KOPT-K1 (cell line): ENCODE measurements at regions not wholly inside any gene's neighbourhood (a gene's known extent, or its start where the extent isn't known, plus 50 kb on each side); places are given as distances from the start of the nearest gene placed in this dataset.

Source experiments
- H3K27ac ChIP-seq: fragments of 200-600 bp; sonication (generic); 2 replicates; pipeline ENCODE4 v1.5.1; 2016; ENCODE audit warnings: antibody characterized with exemption, mild to moderate bottlenecking, low read depth, low read length; ENCODE audit not compliant: poor library complexity, severe bottlenecking
- H3K36me3 ChIP-seq: fragments of 200-600 bp; sonication (generic); 2 replicates; pipeline ENCODE4 v1.5.1; 2017; ENCODE audit warnings: antibody characterized with exemption, mild to moderate bottlenecking, low read length, moderate library complexity; ENCODE audit not compliant: insufficient read depth
- H3K9me3 ChIP-seq: fragments of 200-600 bp; sonication (generic); 2 replicates; pipeline ENCODE4 v1.5.1; 2017; ENCODE audit warnings: antibody characterized with exemption, low read length, mild to moderate bottlenecking; ENCODE audit not compliant: insufficient read depth, poor library complexity, severe bottlenecking

DNA sequence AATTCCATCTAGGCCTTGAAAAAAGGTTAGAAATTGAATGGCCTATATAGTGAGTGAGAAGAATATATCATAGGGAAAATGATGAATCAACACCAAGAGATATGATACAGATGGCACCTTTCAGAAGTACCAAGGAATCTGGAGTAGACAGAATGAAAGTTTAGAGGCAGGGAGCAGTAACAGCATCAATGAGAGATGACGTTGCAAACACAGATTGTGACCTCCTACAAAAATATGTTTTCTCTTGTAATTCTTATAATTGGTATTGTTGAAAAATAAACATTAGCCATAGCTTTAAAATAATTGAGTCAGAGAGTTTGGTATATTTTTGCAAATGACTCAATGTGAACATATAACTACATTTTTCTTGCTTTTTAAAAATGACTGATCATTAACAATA, 1223.1 kb upstream of the GJE1 start:
- no peaks in the 10 kb centered on the region for H3K36me3 ChIP-seq
- no peak overlapping the region for H3K27ac ChIP-seq
- H3K9me3 ChIP-seq: no peaks in the 10 kb centered on the region

DNA sequence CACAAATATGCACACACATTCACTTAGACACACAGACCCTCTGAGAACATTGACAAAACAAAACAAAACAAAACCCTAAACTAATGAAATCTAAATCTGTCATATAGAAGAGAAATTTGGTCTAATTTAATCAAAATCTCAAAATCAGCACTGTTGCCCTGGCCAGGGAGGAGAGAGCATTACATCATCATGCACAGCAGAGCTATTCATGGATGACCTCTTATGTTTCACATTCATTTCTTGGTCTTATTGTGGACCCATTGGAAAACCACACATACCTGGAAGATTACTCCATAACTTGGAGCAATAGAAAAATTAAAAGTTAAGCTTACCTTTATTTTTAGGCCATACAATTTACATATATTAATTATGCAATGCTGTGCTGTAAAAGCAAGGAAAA, 1223.6 kb upstream of the GJE1 start:
- H3K27ac ChIP-seq: no peak overlapping the region
- H3K36me3 ChIP-seq: no peaks in the 10 kb centered on the region
- H3K9me3 ChIP-seq: no peaks in the 10 kb centered on the region

DNA sequence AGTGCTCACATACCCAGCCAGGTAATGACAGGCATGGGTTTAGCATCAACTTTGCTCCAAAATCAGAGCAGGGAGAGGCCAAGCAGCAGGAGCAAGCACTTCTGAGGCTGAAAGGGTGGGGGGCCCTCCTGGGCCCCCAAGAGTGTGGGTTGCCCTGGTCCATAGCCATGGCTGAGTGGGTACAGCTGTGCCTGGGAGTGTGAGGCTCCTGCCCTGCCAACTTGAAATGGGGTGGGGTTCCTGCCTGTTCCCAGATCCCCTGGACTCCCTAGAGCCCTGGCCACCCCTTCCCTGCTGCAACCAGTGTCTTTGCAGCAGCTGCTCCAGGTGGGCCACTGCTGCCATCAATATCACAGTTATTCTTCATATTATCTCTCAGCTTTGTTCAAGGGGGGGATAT, 1224.2 kb upstream of the GJE1 start:
- Histone ChIP-seq H3K36me3 (no peaks in the 10 kb centered on the region), H3K27ac (no peak overlapping the region), H3K9me3 (no peaks in the 10 kb centered on the region)

GRCh38 chr6:140907235-140907634, 1225.5 kb upstream of the GJE1 start:
- no peaks in the 10 kb centered on the region for H3K9me3 ChIP-seq
- no peak overlapping the region for H3K27ac ChIP-seq
- no peaks in the 10 kb centered on the region for H3K36me3 ChIP-seq

GRCh38 chr6:140905724-140906123, 1227.0 kb upstream of the GJE1 start:
- Histone ChIP-seq H3K36me3 (no peaks in the 10 kb centered on the region), H3K27ac (no peak overlapping the region), H3K9me3 (peaks cover 5% of the 10 kb centered on the region)

GRCh38 chr6:140905050-140905449, 1227.7 kb upstream of the GJE1 start:
- peaks cover 5% of the 10 kb centered on the region for H3K9me3 ChIP-seq
- no peaks in the 10 kb centered on the region for H3K36me3 ChIP-seq
- no peak overlapping the region for H3K27ac ChIP-seq

DNA sequence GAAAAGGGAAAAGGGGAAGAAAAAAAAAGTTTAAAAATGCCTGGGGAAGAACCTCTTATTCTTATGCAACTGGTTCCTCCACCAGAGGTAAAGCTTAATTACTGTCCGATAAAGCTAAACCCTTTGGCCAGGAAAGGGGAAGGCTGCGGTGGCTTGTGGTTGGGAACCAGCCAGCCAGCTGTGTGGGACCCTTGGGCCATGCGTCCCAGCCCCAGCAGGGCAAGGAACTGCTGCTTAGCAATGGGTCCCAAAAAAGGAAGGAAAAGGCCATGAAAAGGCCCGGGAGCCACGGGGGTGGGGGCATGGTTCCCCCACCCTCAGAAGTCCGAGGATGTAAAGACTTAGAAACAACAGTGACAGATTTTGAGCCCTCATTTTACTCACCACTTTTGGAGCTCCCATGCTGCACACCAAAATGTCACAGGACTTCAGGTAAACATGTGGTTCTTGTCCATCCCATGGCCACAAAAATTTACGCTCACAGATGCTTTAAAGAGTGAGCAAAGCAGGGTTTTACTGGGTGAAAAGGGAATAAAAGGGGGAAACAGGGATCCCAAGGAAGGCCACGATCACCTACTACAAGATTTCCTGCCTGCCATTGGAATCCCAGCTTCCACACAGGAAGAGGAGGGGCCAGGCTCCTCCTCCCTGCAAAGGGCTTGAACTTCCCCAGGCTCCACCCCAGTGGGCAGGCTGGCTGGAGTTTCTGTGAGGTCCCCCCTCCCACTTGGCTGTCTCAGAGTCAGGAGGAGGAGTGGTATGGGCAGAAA, 1234.7 kb upstream of the GJE1 start:
- H3K9me3 ChIP-seq: peaks cover 5% of the 10 kb centered on the region
- no peak overlapping the region for H3K27ac ChIP-seq

GRCh38 chr6:140897349-140897748, 1235.4 kb upstream of the GJE1 start:
- Histone ChIP-seq H3K27ac (no peak overlapping the region), H3K36me3 (no peaks in the 10 kb centered on the region), H3K9me3 (peaks cover 5% of the 10 kb centered on the region)

More for the DNA sequence above, 1234.7 kb upstream of the GJE1 start:
- H3K36me3 ChIP-seq: no peaks in the 10 kb centered on the region

- Histone ChIP-seq H3K27ac (no peak overlapping the region), H3K9me3 (no peaks in the 10 kb centered on the region), H3K36me3 (no peaks in the 10 kb centered on the region)
These were observed 1239.3 kb upstream of the GJE1 start for GRCh38 chr6:140893432-140893831.

DNA sequence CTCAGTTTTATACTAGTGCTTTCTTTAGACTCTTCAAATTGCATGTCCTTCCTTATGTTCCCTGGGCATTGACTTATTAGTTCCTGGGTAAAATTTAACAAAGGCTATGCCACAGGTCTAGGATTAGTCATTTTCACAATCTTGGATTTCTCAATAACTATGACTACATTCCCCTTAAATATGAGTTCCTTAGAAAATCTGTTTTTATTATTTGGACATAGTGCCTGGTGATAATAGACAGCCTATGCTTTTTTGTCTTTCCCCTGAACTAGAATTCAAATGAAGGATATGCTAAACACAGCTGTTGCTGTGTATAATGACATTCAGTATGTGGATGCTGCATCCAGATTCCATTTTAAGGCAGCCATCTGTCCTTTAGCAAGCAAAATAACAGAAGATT, 1252.8 kb upstream of the GJE1 start:
- Histone ChIP-seq H3K9me3 (no peaks in the 10 kb centered on the region), H3K27ac (no peak overlapping the region), H3K36me3 (no peaks in the 10 kb centered on the region)

GRCh38 chr6:140874066-140874465, 1258.7 kb upstream of the GJE1 start:
- no peaks in the 10 kb centered on the region for H3K36me3 ChIP-seq
- no peaks in the 10 kb centered on the region for H3K9me3 ChIP-seq
- no peak overlapping the region for H3K27ac ChIP-seq

- Histone ChIP-seq H3K27ac (no peak overlapping the region), H3K36me3 (no peaks in the 10 kb centered on the region), H3K9me3 (no peaks in the 10 kb centered on the region)
These were observed 1259.8 kb upstream of the GJE1 start for GRCh38 chr6:140872885-140873284.

DNA sequence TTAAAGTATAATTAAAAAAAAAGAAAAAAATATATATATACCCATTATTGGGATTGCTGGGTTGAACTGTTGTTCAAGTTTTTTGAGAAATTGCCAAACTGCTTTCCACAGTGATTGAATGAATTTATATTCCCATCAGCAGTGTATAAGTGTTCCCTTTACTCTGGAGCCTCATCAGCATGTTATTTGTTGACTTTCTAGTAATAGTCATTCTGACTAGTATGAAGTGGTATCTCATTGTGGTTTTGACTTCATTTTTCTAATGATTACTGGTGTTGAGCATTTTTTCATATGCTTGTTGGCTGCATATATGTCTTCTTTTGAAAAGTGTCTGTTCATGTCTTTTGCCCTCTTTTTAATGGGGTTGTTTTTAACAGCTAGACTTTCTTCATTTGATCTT, 1260.8 kb upstream of the GJE1 start:
- no peaks in the 10 kb centered on the region for H3K9me3 ChIP-seq
- H3K36me3 ChIP-seq: no peaks in the 10 kb centered on the region
- H3K27ac ChIP-seq: no peak overlapping the region

DNA sequence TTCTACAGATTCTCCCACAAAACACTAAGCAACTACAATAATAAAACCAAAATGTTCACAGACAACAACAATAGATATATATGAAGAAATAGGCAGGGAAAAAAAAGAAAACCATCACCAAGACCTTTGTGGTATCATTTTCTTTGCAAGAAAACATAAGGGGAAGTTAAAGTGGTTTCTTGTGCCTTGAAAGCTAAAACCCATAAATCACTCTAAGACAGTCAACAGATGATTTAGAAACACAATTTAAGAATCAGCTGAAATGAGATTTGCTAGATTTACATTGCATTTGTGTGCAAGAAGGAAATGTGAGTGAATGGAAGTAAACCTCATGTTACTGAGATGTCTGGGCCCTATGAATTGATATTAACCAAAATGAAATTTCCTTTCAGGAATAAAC, 1265.4 kb upstream of the GJE1 start:
- no peaks in the 10 kb centered on the region for H3K36me3 ChIP-seq
- no peaks in the 10 kb centered on the region for H3K9me3 ChIP-seq
- no peak overlapping the region for H3K27ac ChIP-seq

DNA sequence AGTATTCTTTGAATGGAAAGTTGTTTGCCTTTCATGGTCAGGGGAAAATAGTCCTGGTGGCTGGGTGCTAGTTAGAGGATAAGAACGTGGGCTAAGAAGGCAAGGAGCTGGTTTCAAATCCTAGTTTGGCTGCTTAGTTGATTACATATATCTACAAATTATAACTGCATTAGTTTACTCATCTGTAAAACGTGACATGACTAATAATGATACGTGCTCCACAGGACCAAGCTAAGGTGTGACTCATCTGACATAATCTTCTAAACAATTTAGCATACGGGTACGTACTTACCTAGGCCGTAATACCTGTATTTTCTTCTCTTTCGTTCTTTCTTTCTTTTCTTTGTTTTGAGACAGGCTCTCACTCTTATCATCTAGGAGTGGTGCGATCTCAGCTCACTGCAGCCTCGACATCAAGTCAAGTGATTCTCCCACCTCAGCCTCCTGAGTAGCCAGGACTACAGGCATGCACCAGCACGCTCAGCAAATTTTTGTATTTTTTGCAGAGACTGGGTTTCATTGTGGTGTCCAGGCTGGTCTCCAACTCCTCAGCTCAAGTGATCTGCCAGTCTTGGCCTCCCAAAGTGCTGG, 1274.2 kb upstream of the GJE1 start:
- H3K36me3 ChIP-seq: no peaks in the 10 kb centered on the region
- H3K9me3 ChIP-seq: no peaks in the 10 kb centered on the region
- no peak overlapping the region for H3K27ac ChIP-seq

DNA sequence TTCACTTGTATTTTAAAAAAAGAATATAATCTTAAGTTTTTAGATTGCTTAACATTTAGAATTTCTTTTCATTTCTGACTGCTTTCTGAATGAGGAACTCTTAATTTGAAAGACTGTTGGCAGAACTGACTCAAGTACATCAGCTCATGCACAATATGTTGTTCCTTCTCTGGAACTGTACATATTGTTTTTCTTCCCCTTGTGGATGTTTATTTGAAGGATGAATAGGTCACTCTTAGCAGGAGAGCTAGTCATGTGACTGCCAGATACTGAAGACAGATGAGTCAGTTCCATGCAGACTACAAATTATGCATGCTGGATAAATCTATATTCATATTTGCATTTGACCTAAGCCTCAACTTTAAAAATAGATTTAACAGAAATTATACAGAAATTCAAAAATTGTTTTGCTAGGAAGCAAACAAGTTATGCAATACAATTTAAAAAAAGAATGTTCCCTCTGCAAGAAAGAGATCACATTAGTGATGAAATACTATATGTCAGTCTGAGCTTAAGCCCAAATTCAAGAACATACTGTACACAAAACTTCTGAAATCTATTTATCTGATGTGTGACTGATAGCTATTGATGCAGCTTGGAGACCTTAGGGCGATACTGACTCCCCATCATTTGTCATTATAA, 1274.9 kb upstream of the GJE1 start:
- H3K27ac ChIP-seq: no peak overlapping the region

More for the DNA sequence above, 1274.9 kb upstream of the GJE1 start:
- Histone ChIP-seq H3K36me3 (no peaks in the 10 kb centered on the region), H3K9me3 (no peaks in the 10 kb centered on the region)
